ENCODE measurements at regions not wholly inside any gene's neighbourhood (a gene's known extent, or its start where the extent isn't known, plus 50 kb on each side); places are given as distances from the start of the nearest gene placed in this dataset.

DNA sequence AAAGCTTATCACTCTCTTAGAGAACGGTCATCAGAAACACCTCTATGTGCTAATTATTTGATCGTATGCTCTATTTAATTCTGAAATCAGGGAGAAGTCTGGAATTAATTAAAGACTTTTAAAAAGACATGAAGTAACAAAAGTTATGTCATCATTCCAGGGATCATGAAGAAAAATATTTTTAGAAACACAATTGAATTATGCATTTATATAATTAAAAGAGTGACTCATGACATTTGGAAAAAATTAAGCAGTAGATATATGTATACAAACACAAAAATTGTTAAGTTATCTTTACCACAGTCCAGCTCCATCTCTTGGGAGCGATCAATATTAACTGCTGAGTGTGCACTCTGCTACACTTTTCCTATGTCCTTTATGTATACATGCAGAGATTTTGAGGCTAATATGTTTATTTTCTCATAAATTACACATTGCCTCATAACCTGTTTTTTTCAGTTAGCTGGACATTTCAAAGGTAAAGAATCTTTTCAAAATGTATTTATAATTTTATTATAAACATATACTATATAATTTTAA lies 717.7 kb downstream of the GBE1 start:
- H3K27ac ChIP-seq = no peak overlapping the region
- no peak overlapping the region for H3K4me3 ChIP-seq
- intact Hi-C loops (cut with DNase I) = no loop called here
- TF ChIP-seq, protein P1, sequence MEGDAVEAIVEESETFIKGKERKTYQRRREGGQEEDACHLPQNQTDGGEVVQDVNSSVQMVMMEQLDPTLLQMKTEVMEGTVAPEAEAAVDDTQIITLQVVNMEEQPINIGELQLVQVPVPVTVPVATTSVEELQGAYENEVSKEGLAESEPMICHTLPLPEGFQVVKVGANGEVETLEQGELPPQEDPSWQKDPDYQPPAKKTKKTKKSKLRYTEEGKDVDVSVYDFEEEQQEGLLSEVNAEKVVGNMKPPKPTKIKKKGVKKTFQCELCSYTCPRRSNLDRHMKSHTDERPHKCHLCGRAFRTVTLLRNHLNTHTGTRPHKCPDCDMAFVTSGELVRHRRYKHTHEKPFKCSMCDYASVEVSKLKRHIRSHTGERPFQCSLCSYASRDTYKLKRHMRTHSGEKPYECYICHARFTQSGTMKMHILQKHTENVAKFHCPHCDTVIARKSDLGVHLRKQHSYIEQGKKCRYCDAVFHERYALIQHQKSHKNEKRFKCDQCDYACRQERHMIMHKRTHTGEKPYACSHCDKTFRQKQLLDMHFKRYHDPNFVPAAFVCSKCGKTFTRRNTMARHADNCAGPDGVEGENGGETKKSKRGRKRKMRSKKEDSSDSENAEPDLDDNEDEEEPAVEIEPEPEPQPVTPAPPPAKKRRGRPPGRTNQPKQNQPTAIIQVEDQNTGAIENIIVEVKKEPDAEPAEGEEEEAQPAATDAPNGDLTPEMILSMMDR (IDR thresholded peaks at IDR 0.05) = no peak
- TF ChIP-seq POLR2A (IDR thresholded peaks at IDR 0.05) (no peak), POLR2AphosphoS5 (IDR thresholded peaks at IDR 0.05) (no peak)
- H3K36me3 ChIP-seq = no peaks in the 10 kb centered on the region
- H3K27me3 ChIP-seq (replicated peaks; ENCODE audit: insufficient read depth) = no peaks in the 10 kb centered on the region
- no peaks in the 10 kb centered on the region for H3K4me1 ChIP-seq (replicated peaks)
- WGBS = 76% methylated on average over 3 of the region's 3 CpGs
- DNase-seq (ENCODE audit: low spot score) = no peak
- H3K9me3 ChIP-seq = no peaks in the 10 kb centered on the region

DNA sequence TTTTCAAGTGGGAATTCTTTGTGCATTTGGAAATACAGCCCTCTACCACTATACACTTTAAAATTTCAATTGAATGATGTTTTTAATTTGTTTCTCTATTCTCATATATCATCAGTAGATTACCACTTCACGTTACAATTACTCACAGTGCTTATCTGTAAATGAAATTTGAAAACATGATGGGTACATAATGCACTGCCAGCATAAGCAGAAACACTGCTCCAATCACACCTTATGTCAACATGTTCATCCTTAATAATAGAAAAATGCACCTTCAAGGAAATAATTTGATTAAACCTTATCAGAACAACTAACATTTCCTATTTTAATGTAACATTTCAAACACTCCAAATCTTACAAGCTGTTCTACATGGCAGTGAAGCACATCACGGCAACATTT lies 718.4 kb downstream of the GBE1 start:
- Histone ChIP-seq H3K9me3 (no peaks in the 10 kb centered on the region), H3K4me3 (no peak overlapping the region), H3K4me1 (replicated peaks) (no peaks in the 10 kb centered on the region), H3K27me3 (replicated peaks; ENCODE audit: insufficient read depth) (no peaks in the 10 kb centered on the region), H3K36me3 (no peaks in the 10 kb centered on the region), H3K27ac (no peak overlapping the region)
- WGBS = 52% methylated on average over 2 of the region's 2 CpGs
- intact Hi-C loops (cut with DNase I) = no loop called here
- no peak for DNase-seq (ENCODE audit: low spot score)
- TF ChIP-seq, protein P1 (IDR thresholded peaks at IDR 0.05) = no peak
- TF ChIP-seq POLR2AphosphoS5 (IDR thresholded peaks at IDR 0.05) = no peak
- TF ChIP-seq POLR2A (IDR thresholded peaks at IDR 0.05) = no peak

DNA sequence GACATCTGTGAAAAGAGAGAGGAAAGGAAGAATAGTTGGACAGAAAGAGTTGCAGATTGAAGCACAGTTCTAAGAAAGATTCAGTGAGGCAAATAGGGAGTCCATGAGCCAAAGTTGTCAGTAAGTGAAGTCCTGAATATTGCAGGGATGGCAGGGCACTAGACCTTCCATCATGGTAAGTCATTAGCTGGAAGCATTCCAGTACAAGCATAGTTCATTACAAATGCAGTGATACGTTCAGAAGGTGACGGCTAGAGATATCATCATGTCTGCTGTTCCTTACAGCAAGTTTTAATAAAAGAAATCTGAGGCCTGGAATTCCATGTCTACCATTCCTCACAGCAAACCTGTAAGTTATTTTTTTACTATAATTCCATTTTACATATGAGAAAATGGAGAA lies 720.1 kb downstream of the GBE1 start:
- no peak for TF ChIP-seq POLR2A (IDR thresholded peaks at IDR 0.05)
- no peak for TF ChIP-seq POLR2AphosphoS5 (IDR thresholded peaks at IDR 0.05)
- TF ChIP-seq, protein P1 (IDR thresholded peaks at IDR 0.05) = no peak
- no peaks in the 10 kb centered on the region for H3K4me1 ChIP-seq (replicated peaks)
- H3K27me3 ChIP-seq (replicated peaks; ENCODE audit: insufficient read depth) = no peaks in the 10 kb centered on the region
- intact Hi-C loops (cut with DNase I) = no loop called here
- no peaks in the 10 kb centered on the region for H3K36me3 ChIP-seq
- DNase-seq (ENCODE audit: low spot score) = no peak
- no peak overlapping the region for H3K27ac ChIP-seq
- H3K9me3 ChIP-seq = no peaks in the 10 kb centered on the region
- 44% methylated on average over 2 of the region's 2 CpGs for WGBS
- no peak overlapping the region for H3K4me3 ChIP-seq

DNA sequence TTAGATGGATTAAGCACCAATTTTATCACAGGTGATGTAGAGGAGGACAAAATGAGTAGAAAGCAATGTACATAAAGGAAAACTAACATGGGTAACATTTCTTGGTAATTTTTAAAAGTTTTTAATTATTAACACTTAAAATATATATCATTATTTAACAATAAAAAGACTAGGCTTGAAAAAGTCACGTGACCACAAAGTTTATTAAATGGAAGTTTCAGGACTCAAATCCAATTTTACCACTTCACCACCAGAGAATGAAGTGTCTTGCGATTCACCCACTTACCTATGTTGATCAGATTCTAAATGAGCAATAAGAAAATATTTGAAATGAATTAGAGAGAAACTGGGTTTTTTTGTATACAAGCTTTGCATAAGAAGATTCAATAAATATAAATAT lies 721.3 kb downstream of the GBE1 start:
- Histone ChIP-seq H3K4me3 (no peak overlapping the region), H3K9me3 (no peaks in the 10 kb centered on the region), H3K27me3 (replicated peaks; ENCODE audit: insufficient read depth) (no peaks in the 10 kb centered on the region), H3K36me3 (no peaks in the 10 kb centered on the region), H3K27ac (no peak overlapping the region), H3K4me1 (replicated peaks) (no peaks in the 10 kb centered on the region)
- TF ChIP-seq, protein P1 (IDR thresholded peaks at IDR 0.05) = no peak
- TF ChIP-seq POLR2A (IDR thresholded peaks at IDR 0.05) (no peak), POLR2AphosphoS5 (IDR thresholded peaks at IDR 0.05) (no peak)
- intact Hi-C loops (cut with DNase I) = no loop called here
- no peak for DNase-seq (ENCODE audit: low spot score)
- WGBS = 95% methylated on average over 2 of the region's 2 CpGs

DNA sequence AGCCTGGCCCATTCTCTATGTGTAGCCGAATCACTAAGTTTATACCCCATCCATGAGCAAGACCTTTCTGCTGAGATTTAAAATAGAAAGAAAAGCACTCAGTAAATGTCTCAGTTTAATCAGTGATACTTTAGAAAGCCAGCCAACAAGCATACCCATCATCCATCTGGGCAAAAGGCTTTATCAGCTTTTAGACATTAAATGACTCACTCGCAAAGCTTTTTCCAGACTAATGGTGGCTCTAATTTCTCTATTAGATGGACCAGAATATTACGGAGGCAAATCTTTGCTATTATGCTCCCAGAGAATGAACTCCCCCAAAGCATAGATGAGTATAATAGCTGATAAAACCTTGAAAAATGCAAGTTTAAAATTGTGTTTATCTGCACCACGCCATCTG lies 727.8 kb downstream of the GBE1 start:
- H3K4me1 ChIP-seq (replicated peaks) = no peaks in the 10 kb centered on the region
- intact Hi-C loops (cut with DNase I) = no loop called here
- H3K36me3 ChIP-seq = no peaks in the 10 kb centered on the region
- no peak overlapping the region for H3K27ac ChIP-seq
- no peaks in the 10 kb centered on the region for H3K9me3 ChIP-seq
- no peak for TF ChIP-seq POLR2AphosphoS5 (IDR thresholded peaks at IDR 0.05)
- TF ChIP-seq, protein P1 (IDR thresholded peaks at IDR 0.05) = no peak
- TF ChIP-seq POLR2A (IDR thresholded peaks at IDR 0.05) = no peak
- DNase-seq (ENCODE audit: low spot score) = no peak
- no peak overlapping the region for H3K4me3 ChIP-seq
- no peaks in the 10 kb centered on the region for H3K27me3 ChIP-seq (replicated peaks; ENCODE audit: insufficient read depth)
- WGBS = 77% methylated on average over 4 of the region's 4 CpGs

Data from prostate gland (tissue), 2 donors.